Hippocampal formation (tissue), 2 donors: ENCODE measurements at regions not wholly inside any gene's neighbourhood (a gene's known extent, or its start where the extent isn't known, plus 50 kb on each side); places are given as distances from the start of the nearest gene placed in this dataset.

Source experiments
- DNase-seq, 2 donors: peaks; one replicate each; lab custom pipeline; 2025; lab: John Stamatoyannopoulos, UW

GRCh38 chr1:47554082-47554481 is 116.2 kb downstream of the FOXD2 start:
- no peak for DNase-seq

- no peak for DNase-seq
These were observed 117.1 kb downstream of the FOXD2 start for GRCh38 chr1:47554901-47555300.

GRCh38 chr1:47555306-47555705 is 117.5 kb downstream of the FOXD2 start:
- no peak for DNase-seq

GRCh38 chr1:47555841-47556560 is 118.2 kb downstream of the FOXD2 start:
- no peak for DNase-seq

GRCh38 chr1:47557066-47557465 is 119.2 kb downstream of the FOXD2 start:
- no peak for DNase-seq

- DNase-seq, result no peak
These were observed 121.1 kb downstream of the FOXD2 start for GRCh38 chr1:47558601-47559593.

- no peak for DNase-seq
These were observed 122.3 kb downstream of the FOXD2 start for GRCh38 chr1:47559944-47560695.

GRCh38 chr1:47561523-47562007 is 123.7 kb downstream of the FOXD2 start:
- no peak for DNase-seq

- DNase-seq, result no peak
These were observed 124.3 kb downstream of the FOXD2 start for GRCh38 chr1:47562147-47562546.

GRCh38 chr1:47562799-47563198 is 125.0 kb downstream of the FOXD2 start:
- DNase-seq, result no peak

- DNase-seq, result no peak
These were observed 125.4 kb downstream of the FOXD2 start for GRCh38 chr1:47563201-47563600.

- no peak for DNase-seq
These were observed 126.7 kb downstream of the FOXD2 start for GRCh38 chr1:47564570-47564969.

- DNase-seq, result no peak
These were observed 127.2 kb downstream of the FOXD2 start for GRCh38 chr1:47565092-47565491.

GRCh38 chr1:47565676-47566075 is 127.8 kb downstream of the FOXD2 start:
- DNase-seq, result no peak

- peak in 1 of 2 donors; percentile 22 for DNase-seq
These were observed 130.9 kb downstream of the FOXD2 start for GRCh38 chr1:47568763-47569162.

- DNase-seq, result no peak
These were observed 131.4 kb downstream of the FOXD2 start for GRCh38 chr1:47569261-47569660.

- no peak for DNase-seq
These were observed 132.0 kb downstream of the FOXD2 start for GRCh38 chr1:47569681-47570470.

- no peak for DNase-seq
These were observed 133.3 kb downstream of the FOXD2 start for GRCh38 chr1:47571161-47571560.

GRCh38 chr1:47571952-47572351 is 134.1 kb downstream of the FOXD2 start:
- no peak for DNase-seq

GRCh38 chr1:47572731-47573430 is 135.0 kb downstream of the FOXD2 start:
- peak; percentile 32 to 65 for DNase-seq
